ENCODE measurements at regions not wholly inside any gene's neighbourhood (a gene's known extent, or its start where the extent isn't known, plus 50 kb on each side); places are given as distances from the start of the nearest gene placed in this dataset.

DNA sequence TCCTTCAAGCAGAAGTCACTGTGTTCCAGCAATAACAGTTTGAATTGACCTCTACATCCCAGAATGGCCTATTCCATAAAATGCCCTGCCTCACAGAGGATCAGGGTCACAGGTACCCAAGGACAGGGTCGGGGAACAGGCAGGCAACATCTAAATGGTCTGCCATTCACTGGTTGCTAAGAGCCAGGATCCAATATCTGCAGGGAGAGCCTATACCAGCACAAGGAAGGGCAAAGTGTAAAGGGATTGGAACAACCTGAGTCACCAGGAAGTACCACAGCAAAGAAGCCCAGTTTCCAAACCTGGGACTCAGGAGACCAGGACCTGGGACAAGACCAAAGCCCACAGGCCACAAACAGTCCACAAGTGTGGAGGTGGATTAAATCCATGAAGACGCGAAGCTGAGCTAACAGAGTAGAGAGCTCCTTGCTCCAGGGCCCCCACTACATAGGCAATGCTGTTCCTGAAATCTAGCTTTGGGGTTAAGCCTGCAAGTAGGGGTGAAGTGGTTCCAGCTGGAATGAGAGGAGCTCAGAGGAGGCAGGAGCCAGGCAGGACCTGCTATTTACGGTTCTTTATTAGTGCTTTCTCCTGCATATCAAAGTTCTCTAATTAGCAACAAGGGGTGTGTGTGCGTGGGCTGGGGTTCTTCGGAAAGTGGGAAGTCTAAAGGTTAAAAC lies 274.3 kb downstream of the BCL11B start:
- no peak for DNase-seq (ENCODE audit: low spot score)

DNA sequence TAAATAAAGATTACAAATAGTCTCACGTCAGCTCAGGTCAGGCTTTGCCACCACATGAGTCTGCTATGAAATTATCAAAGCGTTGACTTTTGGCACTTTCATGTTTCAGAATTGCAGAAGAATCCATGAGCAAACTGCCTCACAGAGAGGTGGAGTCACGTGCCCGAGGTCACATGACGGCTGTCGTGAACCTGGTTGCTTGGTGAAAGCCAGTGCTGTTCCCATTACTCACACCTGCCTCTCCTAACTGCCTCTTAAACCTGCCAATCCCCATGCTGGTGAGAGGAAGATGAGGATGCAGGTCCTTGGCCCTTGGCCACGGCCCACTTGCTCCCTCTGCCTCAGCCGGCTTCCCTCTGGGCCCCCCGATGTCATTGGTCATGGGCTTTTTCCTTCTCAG lies 272.7 kb downstream of the BCL11B start:
- no peak for DNase-seq (ENCODE audit: low spot score)

GRCh38 chr14:98999901-99000300 lies 272.1 kb downstream of the BCL11B start:
- no peak for DNase-seq (ENCODE audit: low spot score)

DNA sequence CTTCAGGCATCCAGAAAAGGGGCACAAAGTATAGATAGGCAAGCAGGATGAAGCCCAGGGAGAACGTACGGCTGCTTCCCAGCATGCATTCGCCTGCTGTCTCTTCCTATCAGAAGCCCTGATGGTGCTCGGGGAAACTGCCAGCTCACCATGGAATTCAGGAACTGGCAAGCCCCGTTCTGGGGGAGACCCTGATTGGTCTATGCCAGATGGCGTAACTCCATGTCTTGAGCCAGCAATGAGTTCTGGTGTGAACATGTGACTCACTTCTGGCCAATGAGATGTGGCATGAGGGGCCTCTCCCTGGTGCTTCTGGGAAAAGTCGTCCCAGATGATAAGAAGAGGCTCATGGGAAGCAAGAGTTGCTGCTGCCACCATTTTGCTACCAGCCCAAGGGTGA lies 270.8 kb downstream of the BCL11B start:
- no peak for DNase-seq (ENCODE audit: low spot score)

DNA sequence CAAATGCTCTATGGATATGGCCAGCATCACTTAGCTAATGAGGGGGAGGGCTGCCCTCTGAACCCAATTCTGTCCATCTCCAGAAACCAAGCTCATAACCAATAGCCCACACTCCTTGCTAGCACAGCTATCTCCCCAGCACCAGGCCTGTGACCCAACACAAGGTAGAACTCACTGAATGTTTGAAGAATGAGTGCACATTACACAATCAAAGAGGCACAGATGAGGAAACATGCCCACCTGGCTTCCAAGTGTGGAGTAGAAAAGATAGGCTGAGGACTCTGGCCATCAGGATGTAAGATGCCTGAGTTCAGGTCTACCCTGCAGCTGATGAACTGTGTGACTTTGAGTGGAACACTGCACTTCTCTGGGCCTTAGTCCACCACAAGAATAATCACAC lies 268.4 kb downstream of the BCL11B start:
- no peak for DNase-seq (ENCODE audit: low spot score)

GRCh38 chr14:99004112-99004511 lies 267.9 kb downstream of the BCL11B start:
- DNase-seq (ENCODE audit: low spot score) = no peak

- DNase-seq (ENCODE audit: low spot score) = no peak
Observed at GRCh38 chr14:99006276-99006675, 265.7 kb downstream of the BCL11B start.

GRCh38 chr14:99007795-99008194 lies 264.2 kb downstream of the BCL11B start:
- DNase-seq (ENCODE audit: low spot score) = no peak

DNA sequence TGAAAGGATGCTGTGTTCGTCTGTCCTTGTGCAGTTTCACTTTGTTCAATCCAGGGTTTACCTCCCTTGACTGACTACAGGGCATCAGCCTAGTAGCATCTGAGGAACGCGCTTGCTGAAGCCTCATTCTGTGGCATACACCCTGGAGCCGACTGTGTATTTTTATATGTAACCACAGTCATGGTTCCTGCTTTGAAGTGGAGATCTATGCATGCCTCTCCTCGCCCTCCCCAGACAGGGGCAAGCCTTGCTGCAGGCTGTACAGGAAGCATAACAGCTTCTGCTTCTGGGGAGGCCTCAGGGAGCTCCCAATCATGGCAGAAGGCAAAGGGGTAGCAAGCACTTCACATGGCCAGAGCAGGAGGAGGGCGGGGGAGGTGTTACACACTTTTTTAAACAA lies 262.1 kb downstream of the BCL11B start:
- no peak for DNase-seq (ENCODE audit: low spot score)

GRCh38 chr14:99011385-99011784 lies 260.6 kb downstream of the BCL11B start:
- DNase-seq (ENCODE audit: low spot score) = no peak

DNA sequence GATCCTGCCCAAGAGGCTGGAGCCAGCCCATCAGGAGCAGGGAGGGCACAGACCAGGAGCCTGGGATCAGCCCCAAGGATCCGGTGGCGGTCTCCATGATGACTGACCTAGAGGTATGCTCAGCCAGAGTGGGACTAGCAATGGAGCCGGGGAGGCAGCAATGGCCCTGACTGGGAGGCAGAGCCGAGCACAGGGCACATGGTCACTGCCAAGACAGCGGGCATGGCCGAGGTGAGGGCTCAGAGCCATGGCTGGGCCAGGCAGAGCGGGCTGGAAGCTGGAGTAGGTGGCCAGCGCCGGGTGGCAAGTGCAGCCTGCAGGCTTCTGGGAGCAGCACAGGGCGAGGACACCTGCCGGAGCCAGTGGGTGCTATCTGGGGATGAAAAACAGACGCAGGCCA lies 259.3 kb downstream of the BCL11B start:
- no peak for DNase-seq (ENCODE audit: low spot score)

DNA sequence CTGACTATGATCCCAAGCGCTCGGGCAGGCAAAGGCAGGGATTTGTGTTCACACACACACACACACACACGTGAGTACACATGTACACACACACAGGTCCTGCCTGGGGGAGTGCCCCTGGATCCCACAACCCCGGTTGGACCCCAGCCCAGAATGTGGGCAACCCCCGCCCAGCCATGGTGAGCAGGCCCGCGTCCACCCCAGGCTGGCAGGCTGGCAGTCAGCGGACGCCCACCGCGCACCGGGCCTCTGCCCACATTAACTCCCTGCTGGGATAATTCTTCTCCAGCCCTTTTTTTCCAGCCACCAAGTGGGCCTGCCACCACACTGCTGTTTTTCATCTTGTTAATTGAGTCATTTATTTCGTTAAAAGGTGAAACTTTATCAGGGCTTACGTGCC lies 256.2 kb downstream of the BCL11B start:
- DNase-seq (ENCODE audit: low spot score) = no peak

- DNase-seq (ENCODE audit: low spot score) = no peak
Observed at GRCh38 chr14:99023371-99023770, 248.6 kb downstream of the BCL11B start.

GRCh38 chr14:99024926-99025325 lies 247.1 kb downstream of the BCL11B start:
- DNase-seq (ENCODE audit: low spot score) = no peak

- DNase-seq (ENCODE audit: low spot score) = no peak
Observed at GRCh38 chr14:99025418-99025817, 246.6 kb downstream of the BCL11B start.

DNA sequence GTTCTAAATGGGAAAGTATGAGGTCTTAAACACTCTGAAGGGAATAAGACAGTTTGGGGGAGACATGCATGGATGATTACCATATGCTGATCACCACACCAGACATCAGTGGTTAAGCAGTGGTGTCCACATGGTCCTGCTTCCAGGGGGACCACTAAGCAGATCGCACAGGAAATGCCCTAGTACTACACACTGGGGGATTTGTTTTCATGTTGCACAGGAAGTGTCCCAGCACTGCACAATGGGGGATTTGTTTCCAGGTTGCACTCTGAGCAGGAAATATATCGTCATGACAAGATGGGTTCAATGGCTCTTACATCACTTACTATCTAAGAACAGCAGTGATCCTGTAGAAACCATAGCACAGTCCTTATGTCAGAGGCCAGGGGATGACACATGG lies 245.5 kb downstream of the BCL11B start:
- no peak for DNase-seq (ENCODE audit: low spot score)

GRCh38 chr14:99028041-99028440 lies 244.0 kb downstream of the BCL11B start:
- DNase-seq (ENCODE audit: low spot score) = no peak

DNA sequence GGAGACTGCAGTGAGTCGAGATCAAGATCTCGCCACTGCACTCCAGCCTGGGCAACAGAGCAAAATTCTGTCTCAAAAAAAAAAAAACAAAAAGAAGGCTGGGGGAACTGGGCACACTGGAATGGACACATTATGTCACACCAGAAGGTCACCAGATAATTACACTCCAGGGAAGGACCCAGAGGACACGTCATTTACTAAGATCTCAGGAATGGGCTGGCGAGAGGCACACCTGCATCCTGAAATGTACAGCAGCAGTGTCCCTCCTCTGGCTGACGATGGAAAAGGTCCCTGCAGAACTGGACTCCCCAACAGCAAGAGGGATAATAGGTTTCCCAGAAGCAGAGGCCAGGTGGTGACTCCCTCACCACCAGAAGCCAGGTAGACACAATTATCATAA lies 243.5 kb downstream of the BCL11B start:
- no peak for DNase-seq (ENCODE audit: low spot score)

DNA sequence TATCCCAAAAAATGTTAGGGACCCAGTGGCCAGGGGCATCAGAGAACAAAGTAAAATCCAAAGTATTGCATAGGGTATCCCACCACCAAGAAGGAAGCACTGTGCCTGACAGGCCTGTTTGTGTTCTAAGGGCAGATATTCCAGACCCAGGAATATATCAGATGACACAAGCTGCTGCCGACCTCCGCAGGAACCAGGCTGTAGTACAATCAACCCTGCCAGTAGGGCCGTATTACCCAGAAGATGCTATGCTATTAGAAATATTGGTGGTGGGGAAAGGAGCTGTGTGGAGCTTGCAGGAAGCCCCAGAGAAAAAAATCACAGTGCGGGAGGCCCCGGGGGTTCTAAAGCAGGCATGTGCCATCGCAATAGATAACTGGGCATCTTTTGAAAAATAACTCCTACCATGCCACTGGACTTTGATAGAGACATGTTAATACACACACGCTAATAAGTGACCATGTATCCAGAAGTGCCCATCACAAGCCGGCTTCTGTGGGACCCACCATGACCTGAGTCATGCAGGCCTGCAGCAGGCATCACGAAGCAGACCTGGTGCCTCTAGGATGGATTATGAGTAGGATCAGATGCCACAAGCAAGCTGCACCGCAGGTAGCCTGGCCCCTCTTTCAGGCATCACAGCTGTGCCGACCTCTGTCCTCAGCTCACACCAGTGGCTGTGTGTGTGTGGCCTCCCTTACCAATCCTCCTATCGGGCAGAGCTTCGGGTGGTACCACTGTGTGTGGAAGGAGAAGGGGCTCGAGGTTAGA lies 242.7 kb downstream of the BCL11B start:
- no peak for DNase-seq (ENCODE audit: low spot score)

GRCh38 chr14:99029916-99030305 lies 242.1 kb downstream of the BCL11B start:
- no peak for DNase-seq (ENCODE audit: low spot score)

GRCh38 chr14:99030454-99030853 lies 241.5 kb downstream of the BCL11B start:
- DNase-seq (ENCODE audit: low spot score) = no peak

- no peak for DNase-seq (ENCODE audit: low spot score)
Observed at GRCh38 chr14:99032759-99033158, 239.2 kb downstream of the BCL11B start.

DNA sequence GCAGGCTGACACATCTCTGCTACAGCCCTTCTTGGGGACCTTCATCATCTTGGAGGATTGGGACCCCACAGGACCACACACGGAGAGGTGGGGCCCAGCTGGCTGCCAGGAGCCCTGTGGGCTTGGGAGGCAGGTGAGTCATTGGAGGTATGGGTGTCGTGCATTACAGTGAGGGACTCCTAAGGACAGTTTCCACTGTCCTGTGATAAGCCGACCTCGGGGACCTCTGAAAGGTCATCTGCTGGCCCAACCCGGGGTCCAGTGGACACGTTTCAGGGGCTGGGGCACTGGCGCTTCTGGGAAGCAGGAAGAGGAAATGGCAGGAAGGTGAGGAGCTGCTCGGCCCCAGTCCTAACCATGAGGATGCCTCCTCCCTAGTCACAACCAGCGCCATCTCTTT lies 238.0 kb downstream of the BCL11B start:
- DNase-seq (ENCODE audit: low spot score) = no peak

DNA sequence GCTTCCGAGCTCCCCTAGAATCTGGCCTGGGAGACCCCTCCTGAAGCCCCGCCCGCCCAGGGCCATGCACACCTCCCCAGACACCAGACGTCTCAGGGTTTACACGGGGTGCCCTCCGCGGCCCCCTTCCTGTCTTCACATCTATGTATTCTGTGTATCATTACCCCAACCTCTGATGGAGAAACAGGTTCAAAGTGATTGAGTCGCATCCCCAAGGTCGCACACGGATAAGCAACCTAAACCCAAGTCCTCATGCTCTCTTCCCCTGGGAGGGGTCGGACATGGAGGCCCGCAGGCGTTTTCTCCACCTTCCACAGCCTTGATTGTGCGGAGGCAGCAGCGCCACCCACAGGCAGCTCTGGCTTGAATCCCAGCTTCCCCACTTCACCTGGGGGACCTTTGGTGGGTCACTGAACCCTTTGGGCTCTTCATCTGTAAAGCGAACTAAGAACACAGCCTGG lies 237.3 kb downstream of the BCL11B start:
- no peak for DNase-seq (ENCODE audit: low spot score)
